Right renal cortex interstitium (tissue), 3 donors: ENCODE measurements at regions not wholly inside any gene's neighbourhood (a gene's known extent, or its start where the extent isn't known, plus 50 kb on each side); places are given as distances from the start of the nearest gene placed in this dataset.
"Not testable (repeated sequence)": the region's sequence is repeated elsewhere in the genome, so short reads cannot be mapped to it uniquely, and the experiment has no call there.

Experiments
- DNase-seq, 3 donors: peaks; one replicate each; pipeline ENCODE4 v3.0.0-alpha.2; 2013; ENCODE audit warnings: low read depth in 3 of 3, low spot score in 2 of 3

DNA sequence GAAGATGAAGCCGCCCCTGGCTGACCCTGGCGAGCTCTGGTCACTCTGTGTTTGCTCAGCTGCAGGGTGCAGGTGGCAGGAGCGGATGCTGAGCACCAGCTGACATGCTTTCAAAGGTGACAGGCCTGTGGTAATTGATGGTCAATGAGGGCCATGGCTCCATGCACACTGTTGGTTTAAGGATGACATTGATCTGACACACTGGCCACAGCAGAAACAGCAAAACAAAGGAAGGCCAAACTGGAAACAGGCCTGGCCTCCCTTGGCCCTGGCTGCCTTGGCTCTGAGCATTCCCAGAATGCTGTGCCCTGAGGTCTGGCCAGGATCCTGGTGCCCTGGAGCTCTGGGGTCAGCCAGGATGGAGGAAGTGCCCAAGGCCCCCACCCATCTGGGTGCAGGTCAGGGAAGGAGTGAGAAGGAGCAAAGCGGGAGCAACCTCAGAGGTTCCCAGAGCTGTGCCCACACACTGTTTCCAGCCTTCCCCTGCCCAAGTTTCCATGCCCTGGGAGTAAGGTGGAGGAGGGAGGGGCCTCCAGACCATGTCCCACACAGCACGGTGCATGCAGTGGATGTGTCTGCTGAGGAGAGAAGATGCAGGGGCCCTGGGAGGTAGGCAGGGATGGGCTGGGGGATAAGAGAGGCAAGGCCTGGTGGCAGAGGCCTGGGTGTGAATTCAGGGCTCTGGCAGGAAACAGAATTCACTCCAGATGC, 302.2 kb downstream of the RPS24 start:
- DNase-seq: no peak

DNA sequence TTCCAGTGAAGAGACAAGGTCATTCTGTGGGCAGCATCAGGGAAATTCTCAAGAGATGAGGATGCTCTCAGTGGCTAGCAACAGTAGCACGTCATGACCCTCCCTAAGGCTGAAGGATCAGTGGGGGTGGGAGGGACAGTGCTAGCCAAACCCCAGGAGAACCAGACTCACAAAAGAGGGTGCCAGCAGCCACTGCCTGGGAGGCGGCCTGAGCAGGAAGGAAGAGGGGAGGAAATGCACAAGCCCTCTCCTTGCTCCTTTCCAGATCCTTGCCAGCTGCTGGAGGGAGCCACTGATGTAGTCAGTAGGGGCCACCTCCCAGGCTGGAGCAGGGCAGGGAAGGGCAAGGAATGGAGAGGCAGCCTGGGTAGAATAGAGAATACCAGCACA, 302.7 kb downstream of the RPS24 start:
- DNase-seq: no peak

DNA sequence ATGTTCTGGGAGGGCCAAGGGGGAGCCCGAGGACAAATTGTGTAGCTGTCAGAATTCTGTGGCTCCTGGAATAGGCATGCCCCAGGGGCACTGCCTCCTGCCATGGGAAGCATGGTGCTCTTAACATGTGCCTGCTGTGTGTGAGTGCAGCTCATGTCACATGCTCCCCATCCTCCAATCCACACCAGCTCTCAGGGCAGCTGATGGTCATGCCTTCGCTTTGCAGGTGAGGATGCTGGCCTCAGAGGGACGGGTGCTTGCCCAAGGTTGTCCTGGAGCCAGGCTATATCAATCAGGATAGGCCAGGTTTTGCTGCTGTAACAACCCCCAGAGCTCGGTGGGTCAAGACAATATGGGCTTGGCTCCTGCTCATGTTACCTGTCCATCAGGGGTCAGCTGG, 303.4 kb downstream of the RPS24 start:
- DNase-seq: no peak

DNA sequence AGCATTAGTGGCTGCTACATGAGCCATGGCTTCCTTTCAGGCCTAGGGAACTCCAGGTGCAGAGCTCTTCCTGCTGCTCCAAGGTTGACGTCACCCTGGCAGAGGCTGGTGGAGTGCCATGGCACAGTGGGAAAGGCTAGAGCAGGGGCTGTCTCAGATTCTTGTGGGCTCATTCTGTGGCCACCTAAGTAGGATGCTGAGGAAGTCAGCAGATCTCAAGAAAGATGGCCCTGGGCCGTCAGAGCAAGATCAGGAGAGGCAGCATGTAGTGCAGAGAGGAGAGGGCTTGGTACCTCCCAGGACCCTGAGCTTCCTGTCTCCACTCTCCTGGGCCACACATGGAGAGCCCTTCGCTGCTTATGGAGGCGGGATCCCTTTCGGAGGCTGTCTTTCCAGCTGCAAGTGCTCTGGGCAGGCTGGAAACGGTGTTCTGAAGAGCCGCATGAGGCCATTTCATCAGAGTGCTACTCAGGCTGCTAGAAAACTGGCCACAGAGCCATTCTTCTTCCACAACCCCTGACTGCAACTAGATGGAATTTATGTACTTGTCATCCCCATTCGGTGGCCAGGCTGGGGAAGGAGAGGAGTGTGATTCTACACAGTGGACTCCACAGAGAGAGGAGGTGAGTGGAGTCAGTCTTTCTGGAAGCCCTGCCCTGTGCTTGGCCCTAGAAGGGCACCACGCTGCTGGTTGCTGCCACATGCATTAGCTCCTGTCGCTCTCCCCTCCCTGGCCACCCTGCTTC, 304.2 kb downstream of the RPS24 start:
- no peak for DNase-seq

DNA sequence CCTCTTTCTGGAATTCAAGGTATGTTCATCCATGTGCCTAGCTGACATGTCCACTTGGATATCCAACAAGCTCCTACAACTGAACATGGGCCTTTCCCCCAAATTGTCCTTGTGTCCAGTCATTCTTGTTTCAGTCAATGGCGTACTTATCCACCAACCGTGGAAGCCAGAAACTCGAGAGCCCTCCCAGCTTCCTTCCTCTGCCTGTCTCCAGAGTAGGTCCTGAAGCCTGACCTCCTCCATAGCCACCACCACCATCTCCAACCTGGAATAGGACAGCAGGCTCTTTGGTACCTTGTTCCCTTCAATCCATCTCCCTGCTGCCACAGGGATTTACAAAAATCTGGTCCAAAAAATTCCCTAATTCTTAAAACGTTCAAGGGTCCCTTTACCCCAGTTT, 305.1 kb downstream of the RPS24 start:
- no peak for DNase-seq

DNA sequence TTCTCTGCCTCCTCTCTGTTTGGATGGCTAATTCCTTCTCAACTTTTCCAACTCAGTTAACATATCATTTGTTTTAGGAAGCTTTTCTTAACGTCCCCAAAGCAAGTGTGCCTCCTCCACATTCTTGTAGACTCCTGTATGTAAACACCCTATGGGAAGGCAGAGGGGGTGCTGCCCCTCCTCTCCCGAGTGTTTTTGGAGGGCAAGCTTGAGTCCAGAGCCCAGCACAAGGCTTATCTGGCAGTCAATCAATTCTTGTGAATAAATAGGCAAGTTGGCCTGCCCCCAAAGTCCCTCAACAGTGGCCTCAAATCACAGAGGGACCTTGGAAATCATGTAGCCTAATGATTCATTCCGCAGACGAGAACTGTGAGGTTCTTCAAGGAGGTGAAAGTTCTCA, 305.6 kb downstream of the RPS24 start:
- no peak for DNase-seq

DNA sequence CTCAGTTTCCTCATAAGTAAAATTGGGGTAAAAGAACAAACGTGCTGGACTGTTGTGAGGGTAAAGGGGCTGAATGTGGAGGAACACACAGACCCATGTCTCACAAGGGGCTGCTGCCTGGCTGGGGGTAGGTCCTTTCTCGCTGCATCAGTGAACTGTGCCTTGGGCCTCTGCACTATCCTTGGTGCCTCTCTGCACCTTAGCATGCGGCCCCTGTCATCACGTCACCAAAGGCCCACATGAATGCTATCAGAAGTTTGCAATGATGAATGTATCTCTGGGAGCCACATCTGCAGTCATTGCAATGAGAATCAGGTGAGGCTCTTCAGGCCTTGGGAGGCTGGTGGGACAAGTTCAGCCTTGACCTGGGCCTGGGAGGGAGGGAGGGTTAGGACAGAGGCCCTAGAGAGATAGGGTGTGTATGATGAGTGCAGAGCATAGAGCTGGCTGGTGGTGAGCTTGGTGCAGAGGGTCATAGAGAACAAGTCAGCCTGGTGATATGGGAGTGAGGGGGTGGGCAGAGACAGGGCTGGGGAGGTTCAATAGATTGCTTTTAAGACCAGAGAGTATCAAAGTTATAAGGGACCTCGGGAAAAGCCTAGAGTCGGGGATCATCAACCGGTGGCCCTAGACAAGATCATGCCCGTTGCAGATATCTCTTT, 308.4 kb downstream of the RPS24 start:
- DNase-seq: no peak

DNA sequence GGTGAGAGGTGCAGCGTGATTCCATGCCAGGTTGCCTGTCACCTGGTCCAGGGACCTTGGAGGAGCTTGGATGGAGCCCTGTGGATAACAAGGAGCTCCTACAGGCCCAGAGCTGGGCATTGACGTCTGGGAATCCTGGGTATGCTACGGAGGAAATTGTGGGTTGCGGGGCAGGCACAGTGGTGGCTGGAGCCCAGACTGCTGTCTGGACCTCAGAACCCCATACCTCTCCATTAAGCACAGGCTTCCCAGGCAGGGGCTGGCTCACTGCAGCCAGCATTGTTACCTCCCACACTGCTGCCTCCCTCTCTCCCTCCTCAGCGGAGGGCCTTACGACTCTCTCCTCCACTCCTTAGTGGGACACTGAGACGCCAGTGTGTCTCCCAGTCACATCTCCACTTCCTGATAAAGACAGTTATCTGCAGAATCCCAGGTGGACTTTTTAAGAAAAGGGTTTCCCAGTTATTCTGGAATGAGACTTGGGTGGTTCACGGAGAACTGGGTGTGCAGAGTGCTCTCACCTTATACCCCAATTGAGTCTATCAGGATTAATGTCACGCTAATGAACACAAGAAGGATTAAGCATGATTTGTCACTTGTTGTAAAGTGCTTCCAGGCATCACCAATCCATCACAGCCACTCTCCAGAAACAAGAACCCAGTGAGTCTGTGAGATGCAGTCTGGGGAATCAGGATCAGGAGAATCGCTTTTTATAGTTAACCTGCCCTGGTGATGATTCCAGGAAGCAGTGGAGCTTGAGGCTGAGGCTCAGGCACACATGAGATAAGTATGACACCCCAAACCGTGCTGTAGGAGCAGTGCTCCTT, 309.4 kb downstream of the RPS24 start:
- DNase-seq: no peak

DNA sequence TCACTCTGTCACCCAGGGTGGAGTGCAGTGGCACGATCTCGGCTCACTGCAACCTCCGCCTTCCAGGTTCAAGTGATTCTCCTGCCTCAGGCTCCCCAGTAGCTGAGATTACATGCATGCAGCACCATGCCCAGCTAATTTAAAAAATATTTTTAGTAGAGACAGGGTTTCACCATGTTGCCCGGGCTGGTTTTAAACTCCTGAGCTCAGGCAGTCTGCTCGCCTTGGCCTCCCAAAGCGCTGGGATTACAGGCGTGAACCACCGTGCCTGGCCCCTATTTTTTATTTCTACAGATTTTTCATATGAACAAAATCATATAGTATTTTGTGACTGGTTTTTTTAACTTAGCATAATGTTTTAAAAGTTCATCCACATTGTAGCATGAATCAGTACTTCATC, 310.6 kb downstream of the RPS24 start:
- DNase-seq: not testable (repeated sequence)

DNA sequence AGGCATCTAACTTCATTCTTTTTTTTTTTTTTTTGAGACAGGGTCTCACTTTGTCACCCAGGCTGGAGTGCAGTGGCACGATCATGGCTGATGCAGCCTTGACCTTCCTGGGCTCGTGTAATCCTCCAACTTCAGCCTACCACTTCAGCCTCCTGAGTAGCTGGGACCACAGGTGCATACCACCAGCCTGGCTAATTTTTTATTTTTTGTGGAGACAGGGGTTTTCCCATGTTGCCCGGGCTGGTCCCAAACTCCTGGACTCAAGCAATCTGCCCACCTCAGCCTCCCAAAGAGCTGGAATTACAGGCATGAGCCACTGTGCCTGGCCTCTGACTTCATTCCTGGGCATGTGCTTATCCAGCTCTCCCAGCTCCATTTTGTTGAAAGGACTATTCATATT, 311.9 kb downstream of the RPS24 start:
- DNase-seq: not testable (repeated sequence)

DNA sequence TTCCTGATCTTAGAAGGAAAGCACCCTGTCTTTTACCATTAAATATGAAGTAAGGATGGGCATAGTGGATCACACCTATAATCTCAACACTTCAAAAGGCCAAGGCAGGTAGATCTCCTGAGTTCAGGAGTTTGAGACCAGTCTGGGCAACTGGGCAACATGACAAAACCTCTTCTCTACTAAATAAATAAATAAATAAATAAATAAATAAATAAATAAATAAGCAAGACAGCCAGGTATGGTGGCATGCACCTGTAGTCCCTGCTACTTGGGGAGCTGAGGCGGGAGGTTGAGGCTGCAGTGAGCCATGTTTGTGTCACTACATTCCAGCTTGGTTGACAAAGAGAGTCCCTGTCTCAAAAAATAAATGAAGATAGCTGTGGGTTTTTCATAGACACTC, 313.1 kb downstream of the RPS24 start:
- DNase-seq: no peak

DNA sequence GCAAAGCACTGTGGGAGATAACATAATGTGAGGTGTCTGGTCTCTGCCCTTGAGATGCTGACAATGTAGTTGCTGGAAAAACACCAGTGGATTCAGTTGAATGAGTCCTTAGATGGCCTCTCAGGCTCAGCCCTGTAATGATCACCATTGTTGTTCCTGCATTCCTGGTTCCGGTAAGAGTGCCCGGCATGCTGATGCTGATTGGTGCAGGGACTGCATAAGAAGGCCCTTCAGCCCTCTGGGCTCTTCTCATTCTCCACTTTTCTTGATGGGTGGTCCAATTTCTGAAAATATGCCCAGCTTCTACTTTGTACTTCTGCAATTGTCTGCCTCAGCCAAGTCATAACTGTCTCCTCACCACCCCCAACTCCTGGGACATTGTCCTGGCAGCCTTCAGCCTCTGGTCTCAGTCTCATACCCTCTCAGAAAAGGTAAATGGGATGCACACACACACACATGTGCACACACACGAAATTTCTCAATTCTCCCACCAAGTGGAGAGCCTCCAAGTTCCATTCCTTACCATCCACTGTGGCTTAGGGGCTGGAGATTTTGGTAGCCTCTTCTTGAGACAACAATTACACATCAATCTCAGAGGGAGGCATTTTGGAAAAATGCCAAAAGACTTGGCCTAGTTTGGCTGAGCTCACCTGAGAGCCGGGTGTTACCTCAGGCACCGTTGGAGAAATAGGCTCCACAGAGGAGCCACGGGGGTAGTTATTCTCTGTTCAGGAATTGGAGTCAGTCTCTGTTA, 314.9 kb downstream of the RPS24 start:
- no peak for DNase-seq

DNA sequence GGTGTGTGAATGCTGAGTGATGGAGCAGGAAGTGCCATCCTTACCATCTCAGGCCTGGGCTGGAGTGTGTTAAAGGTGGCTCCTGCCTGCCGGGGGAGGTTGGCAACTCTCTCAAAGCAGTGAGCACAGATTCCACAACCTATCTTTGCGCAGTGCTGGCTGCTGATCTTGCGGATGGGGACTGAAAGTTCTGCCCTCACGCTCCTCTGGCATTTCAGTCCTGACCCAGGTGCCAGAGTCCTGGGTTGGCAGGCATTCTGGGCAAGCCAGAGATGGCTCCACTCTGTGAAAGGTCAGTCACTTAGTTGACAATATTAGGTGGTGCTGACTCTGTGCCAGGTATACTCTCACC, 315.5 kb downstream of the RPS24 start:
- DNase-seq: no peak

DNA sequence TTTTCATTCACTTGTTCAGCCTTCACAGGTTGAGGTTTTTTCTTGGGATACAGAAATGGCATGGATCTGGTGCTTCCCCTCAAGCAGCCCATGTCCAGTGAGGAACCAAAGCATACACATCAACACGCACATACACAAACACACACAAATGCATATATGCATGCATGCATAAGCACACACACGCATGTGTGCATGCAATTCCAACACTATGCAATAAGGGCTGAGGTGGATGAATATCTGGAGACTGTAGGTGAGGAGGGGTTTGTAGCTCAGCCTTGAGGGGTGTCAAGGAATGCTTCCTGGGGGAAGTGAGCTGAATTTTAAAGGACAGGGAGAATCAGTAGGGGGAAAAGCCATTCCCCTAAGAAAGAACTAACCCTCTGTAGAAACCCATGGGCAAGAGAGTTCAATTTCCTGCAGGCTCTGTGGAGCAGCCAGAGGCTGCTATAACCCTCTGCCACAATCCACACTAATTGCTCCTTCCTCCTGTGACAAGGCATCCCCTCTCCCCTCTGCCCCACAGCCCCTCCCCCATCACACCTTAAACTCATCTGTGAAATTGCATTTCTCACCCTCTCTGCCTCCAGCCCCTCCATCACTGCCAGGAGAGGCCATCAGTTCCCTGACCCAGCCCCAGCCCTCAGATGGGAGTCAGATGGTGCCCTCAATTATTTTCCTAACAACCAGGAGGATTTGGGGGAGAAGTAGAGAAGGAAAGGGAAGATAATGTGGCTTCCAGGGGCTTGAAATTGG, 316.4 kb downstream of the RPS24 start:
- no peak for DNase-seq

DNA sequence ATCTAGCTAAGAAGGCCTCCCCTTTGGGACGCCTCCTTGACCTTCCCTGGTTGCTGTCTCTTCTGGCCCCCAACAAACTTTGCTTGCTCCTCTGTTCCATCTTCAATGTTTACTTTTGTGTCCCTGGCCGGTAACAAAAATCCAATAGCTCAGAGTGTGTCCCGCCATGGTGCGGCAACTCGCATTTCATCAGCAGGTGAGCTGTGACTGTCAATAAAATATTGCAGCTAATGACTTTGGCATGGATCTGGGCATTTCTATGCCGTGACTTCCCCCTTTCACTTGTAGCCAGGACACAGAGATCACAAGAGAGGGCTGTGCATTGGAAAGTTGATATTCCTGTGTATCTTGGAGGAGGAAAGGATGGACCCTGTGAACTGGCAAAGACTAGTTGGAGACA, 317.6 kb downstream of the RPS24 start:
- no peak for DNase-seq

DNA sequence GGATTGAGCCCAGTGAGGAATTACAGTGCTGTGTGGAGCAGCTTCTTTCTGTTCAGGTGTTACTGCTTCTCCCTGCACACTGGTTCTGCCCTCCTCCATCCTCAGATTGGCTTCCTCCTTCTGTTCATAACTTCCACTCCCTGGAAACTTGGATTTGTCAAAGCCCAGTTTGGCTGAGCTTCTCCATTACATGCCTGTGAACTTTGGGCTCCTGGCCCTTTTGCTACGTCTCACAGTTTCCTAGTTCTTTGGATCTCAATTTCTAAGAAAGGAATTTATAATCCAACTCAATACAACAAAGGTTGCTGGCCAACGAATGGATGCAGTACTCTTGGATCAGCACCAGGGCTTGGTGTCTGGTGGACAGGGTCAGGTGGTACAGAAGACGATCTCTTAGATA, 318.1 kb downstream of the RPS24 start:
- DNase-seq: no peak

DNA sequence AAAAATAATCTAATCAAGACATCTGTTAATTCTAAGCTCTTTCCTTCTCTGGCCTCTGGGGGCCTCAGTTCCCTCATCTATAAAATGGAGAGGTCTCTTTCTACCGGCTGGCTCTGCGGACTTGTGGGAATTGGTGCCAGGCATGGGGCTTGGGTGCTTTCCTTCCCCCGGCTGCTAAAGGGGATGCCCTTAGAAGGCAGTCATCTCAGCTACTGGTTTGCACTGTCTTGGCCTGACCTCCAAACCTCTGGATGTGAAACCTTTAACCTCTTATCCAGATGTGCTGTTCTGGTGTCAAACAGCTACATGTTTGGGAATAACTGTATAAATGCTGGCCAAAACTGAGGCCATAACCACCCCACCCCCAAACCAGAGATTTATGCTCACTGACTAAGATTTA, 320.0 kb downstream of the RPS24 start:
- DNase-seq: no peak

DNA sequence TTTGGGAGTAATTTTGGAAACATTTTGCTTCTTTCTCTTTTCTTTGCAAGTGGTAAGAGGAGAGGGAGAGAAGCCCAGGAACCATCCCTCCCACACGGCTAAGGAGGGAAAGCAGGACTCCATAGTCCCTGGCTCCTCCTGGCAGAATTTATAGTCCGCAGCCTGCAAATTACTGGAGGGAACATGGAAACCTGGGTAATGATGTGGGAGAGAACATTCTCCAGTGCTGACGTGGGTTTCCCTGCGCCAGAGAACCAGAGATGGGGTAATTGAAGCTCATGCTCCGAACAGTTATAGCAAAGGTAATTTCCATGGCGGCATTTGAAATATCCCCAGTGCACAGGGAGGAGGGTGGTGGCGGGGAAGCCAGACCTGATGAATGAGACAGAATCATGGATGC, 320.4 kb downstream of the RPS24 start:
- DNase-seq: no peak

DNA sequence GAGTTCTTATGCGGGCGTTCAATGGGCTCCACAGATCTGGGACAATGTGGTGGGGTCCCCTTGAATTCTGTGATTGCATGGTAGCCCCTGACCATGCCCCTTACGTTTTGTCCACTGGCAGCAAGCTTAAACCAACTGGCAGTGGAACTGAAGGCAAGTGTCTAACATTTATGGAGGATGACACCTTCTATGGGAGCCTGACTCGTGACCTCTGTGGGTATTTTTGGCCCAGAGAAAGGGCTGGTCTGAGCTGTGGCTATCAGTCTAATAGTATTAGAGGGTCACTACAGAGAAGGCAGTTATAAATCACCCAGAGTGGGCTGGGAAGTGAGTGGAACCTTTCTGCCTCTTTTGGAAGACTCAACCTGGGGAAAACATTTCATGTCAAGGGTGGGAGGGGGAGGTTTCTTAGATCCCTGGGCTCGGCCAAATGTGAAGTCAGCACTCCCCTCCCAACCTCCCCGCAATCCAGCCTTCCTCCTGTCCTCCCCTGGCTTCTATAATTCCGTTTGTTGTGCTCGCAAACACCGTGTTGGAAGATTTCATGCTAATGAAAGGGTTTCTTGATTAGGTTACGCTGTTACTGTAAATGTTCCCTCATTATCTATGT, 322.7 kb downstream of the RPS24 start:
- DNase-seq: no peak
